Amniotic stem cell (primary cell): ENCODE measurements at regions not wholly inside any gene's neighbourhood (a gene's known extent, or its start where the extent isn't known, plus 50 kb on each side); places are given as distances from the start of the nearest gene placed in this dataset.

Experiments used
- DNase-seq: peaks from one replicate; lab custom pipeline; 2025; lab: John Stamatoyannopoulos, UW

GRCh38 chr12:91793676-91794075 is 352.0 kb downstream of the BTG1 start:
- no peak for DNase-seq

DNA sequence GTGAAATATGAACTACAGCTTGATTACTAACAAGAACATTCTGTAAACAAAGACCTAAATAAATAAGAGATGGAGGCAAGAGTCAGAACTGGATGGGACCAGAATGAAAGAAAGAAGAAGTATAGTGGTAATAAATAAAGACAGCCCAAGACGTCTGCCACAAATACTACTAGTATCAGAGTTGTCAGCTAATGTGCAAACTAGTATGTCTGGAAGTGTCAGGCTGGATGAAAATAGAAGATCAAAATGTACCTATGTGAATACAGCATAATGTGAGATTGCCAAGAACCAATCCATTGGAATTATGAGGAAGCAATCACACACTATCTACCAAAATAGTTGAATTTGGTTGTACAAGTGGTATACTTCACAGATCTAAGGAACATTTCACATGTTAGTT is 353.0 kb downstream of the BTG1 start:
- DNase-seq = no peak

GRCh38 chr12:91786499-91787272 is 359.0 kb downstream of the BTG1 start:
- no peak for DNase-seq

DNA sequence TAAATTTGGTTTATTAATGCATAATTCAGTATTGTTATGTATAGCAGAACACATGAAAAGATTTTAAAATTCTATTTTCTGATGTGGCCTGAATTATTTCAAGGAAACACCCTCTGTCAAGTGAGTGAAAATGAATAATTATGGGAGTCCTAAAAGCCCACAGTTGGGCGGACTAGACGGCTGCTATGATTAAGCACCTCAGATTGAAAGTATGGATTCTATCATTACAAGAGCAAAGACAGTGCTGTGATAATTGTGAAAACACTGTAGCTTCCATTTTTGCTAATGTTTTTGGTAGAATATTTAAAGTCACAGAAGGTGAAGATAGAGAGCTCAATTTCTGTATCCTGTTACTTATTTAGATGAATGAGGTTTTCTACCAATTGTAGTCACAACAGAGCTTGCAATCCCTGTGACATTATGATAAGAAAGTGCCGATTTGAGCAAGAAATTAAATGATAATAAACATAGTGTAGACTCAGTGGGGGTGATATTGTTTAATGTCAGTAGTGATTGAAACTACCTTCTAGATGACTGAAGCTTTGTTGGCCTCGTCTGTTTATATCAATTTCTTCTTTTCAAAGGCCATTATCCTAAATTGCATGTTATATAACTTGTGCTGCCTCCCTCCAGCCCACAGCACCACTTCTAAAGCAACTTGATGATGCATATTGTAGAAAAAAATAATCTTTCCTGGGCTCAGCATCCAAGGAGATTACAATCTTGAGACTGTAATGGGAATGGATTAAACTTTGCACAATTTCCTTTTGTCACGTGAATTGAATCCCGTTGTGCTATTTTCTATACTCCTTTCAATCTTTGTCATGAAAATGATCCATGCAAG is 359.8 kb downstream of the BTG1 start:
- DNase-seq = no peak

DNA sequence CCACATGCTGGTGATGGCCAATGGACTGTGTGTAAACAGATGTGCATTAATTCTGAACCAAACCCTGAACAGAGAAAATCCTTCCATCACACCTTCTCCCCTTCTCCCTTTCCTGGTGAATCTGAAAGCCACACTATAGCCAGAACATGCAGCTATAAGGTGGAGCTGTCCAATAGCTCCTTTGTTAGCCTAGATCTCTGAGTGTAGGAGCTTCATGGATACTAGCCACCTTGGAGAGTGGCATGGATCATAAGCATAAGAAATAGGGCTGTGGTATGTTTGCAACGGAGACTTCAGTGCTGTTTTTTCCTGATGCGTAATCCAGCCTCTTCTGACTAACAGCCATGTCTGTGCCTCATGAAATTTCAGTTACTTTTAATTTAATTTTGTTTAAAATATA is 364.5 kb downstream of the BTG1 start:
- DNase-seq = no peak

DNA sequence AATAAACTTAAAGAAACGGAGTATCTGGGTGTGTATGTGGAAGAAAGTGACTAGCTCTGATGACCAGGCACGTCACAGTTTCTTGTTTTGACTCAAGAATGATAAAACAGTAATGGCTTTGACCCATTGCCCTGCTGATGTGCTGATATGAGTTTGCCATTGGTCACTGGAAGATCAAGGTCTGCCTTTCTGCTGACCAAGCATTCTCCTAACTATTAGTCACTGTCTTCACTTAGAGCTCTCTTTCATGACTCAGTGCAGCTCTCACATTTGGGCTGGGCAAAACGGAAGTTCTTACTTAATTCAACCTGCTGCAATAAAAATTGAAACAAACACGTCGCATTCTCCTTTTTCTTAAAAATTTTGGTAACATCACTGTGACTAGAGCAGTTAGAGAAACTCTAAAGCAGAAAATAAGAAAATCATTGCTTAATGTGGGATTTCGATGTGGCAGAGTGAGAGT is 366.7 kb downstream of the BTG1 start:
- peak; percentile 78 for DNase-seq

GRCh38 chr12:91778091-91778832 is 367.4 kb downstream of the BTG1 start:
- no peak for DNase-seq

DNA sequence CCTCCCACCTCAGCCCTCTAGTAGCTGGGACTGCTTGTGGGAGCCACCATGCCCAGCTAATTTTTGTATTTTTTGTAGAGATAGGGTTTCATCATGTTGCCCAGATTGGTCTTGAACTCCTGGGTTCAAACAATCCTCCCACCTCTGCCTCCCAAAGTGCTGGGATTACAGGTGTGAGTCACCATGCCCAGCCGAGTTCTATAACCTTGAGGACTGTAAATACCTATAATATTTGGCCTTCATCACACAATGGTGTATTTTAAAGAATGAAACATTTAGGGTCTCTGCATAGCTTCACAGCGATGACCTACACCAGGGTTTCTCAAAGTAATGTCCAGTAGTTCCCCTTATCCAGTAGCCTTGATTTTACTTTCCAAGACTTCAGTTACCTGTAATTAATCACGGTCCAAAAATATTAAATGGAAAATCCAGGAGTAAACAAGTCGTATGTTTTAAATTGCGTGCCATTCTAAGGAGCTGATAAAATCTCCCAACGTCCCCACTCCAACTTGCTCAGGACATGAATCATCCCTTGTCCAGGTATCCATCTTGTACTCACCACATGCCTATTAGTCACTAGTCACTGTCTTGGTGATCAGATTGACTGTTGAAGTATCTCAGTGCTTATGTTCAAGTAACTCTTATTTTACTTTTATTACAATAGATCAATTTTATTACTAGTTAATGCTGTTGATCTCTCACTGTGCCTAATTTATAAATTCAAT is 368.2 kb downstream of the BTG1 start:
- no peak for DNase-seq

DNA sequence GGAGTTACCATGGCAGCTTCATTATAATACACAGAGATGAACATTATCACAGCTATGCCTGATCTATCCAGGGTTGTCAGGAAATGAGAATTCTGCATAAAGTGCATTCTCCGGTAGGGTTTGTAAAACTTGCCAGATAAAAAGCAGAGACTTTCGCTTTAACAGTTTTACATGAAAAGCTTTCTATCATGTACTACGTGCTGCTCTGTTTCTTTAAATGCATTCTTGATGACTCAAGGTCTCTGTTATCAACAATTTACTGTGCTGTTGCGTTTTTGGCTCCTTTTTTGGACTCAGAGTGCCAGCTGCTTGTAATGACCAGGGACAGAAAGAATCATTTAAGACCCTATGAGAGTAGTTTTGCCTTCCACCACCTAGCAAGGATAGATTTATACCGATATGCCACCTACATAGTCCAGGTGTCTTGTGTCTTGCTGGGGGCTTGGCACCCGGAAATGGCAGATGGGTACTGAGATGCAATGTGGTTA is 371.2 kb downstream of the BTG1 start:
- DNase-seq = peak; percentile 43

GRCh38 chr12:91773749-91774429 is 371.8 kb downstream of the BTG1 start:
- DNase-seq = no peak

DNA sequence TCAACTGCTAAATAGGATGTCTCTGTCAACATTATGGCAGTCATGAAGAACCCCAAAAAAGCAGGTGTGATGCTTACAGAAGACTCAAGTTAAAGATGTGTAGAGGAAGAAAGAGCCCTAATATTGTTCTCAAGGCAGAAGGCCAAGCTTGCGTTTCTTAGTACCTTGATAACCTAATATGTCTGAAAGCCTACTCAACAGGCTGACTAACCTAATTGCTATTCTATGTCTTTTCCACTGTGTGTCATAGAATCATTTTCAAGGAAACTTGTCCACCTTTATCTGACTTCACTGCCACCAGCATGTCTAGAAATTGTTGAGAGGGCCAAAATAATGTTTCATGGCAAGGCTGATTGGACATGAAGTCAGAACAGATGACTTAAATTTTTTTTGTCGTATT is 373.2 kb downstream of the BTG1 start:
- DNase-seq = no peak

- no peak for DNase-seq
Observed at GRCh38 chr12:91769736-91770135, 375.9 kb downstream of the BTG1 start.

DNA sequence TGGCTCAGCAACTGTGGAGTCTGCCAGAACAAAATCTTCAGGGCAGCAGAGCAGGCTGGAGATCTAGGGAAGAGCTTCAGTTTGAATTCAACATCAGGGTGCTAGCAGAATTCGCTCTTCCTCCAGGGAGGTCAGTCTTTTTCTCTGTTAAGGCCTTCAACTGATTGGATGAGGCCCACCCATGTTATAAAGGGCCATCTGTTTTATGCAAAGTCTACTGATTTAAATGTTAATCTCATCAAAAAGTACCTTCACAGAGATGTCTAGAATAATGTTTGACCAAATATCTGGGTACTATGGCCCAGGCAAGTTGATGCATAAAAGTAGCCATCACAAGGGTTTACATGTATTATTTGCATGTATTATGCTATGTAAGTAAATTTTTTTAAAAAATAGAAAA is 378.4 kb downstream of the BTG1 start:
- DNase-seq = no peak

DNA sequence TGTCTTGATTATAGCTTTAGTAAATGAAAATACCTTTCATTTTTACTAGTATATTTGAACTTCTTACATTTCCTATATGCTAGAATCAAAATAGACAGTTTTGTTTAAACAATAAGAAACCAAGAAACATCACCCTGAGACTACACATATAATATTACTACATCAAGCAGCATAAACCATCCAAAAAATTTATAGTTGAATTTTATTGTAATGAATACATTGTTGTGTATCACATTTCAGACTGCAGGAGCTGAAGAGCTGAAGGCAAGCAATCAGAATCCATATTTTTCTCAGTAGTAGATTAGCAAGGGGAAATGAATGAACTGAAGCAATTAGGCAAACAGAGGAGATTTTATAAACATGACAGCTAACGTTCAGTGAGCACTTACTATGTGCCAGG is 379.2 kb downstream of the BTG1 start:
- no peak for DNase-seq

- no peak for DNase-seq
Observed at GRCh38 chr12:91763654-91764370, 381.8 kb downstream of the BTG1 start.

DNA sequence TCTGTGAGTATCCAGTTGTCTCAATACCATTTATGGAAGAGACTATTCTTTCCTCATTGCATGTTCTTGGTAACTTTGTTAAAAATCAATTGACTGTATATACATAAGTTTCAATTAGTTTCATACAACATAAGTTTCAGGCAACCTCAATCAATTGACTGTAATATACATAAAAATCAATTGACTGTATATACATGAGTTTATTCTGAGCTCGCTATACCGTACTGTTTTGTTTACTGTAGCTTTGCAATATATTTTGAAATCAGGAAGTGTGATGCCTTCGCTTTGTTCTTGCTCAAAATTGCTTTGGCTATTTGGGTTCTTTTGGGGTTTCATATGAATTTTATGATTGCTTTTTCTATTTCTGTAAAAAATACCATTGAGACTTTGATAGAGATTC is 392.0 kb downstream of the BTG1 start:
- no peak for DNase-seq

DNA sequence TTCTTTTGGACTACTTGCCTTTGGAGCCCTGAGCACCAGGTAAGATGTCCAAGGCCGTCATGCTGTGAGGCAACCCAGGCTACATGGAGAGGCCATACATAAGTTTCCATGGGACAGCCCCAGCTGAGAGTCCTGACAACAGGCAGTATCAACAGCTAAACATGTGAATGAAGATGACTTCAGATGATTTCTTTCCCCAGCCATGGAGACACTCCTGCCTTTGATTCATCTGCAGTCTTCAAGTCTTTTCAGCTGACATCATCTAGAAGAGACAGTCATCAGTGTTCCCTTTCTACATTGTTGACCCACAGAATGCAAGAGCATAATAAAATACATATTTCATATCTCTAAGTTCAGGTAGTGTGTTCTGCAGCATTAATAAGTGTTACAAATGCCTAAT is 398.7 kb downstream of the BTG1 start:
- no peak for DNase-seq

- DNase-seq = no peak
Observed at GRCh38 chr12:91744597-91744996, 401.0 kb downstream of the BTG1 start.

DNA sequence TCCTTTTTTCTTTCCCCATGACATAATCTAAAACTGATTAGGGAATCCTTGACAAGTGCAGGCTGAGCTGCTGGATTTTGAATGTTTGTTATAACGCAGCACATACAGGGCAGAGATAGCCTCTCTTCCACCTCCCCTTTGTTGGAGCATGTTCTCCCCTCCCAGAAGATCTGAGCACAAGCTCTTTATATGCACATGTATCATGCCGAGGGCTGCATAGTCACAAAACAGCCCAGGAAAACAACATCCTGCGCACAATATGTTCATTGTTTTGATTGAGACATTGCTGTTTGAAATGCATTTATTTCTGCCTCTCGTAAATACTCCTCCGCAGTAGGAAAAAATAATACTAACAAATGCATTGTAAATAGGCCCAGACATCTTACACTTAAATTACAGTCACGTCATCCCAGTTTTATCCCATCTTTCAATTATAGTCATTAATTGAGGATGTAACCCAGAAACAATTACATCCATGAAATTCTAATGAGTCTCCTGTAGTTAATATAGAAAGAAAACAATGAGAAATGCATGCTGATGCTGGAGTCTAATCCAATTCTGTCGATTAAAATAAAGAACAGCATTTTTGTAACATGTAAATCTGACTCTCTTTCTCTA is 401.8 kb downstream of the BTG1 start:
- no peak for DNase-seq

DNA sequence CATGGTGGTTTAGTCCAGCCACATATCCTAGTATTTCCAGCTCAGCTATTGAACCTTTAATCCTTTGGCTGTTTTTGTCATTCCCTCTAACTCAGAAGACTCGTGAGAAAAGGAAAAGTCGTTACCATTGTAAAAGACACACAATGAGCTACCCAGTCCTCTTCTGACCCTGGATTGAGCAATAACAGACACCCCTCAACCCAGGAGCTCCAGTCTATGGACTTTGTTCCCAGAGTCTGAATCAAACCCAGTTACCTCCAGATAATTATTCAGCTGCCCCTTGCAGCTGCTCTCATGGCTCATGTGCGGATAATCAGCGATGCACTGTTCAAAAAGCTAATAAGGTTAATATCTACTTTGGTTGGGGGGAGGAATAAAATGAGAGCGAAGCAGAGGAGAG is 402.4 kb downstream of the BTG1 start:
- DNase-seq = no peak
